Activated naive CD4-positive, alpha-beta T cell treated with anti-CD3 and anti-CD28 coated beads, Interleukin-2, amount 50 U/mL, for 24 hours (primary cell): ENCODE measurements at regions not wholly inside any gene's neighbourhood (a gene's known extent, or its start where the extent isn't known, plus 50 kb on each side); places are given as distances from the start of the nearest gene placed in this dataset.

Experiments used
- H3K27ac Mint-ChIP-seq: one replicate; pipeline ENCODE4 v1.8.0; 2021; ENCODE audit warnings: mild to moderate bottlenecking, mixed read lengths
- H3K27me3 Mint-ChIP-seq: one replicate; pipeline ENCODE4 v1.8.0; 2021; ENCODE audit warnings: mixed read lengths
- H3K36me3 Mint-ChIP-seq: one replicate; pipeline ENCODE4 v1.8.0; 2021; ENCODE audit warnings: mixed read lengths
- H3K4me1 Mint-ChIP-seq: one replicate; pipeline ENCODE4 v1.8.0; 2021; ENCODE audit warnings: mixed read lengths
- H3K4me3 Mint-ChIP-seq: one replicate; pipeline ENCODE4 v1.8.0; 2021; ENCODE audit warnings: mild to moderate bottlenecking, mixed read lengths
- H3K9me3 Mint-ChIP-seq: one replicate; pipeline ENCODE4 v1.8.0; 2021; ENCODE audit warnings: mixed read lengths

- H3K4me1 Mint-ChIP-seq = no peaks in the 10 kb centered on the region
- no peaks in the 10 kb centered on the region for H3K27me3 Mint-ChIP-seq
- H3K9me3 Mint-ChIP-seq = no peaks in the 10 kb centered on the region
- no peak overlapping the region for H3K27ac Mint-ChIP-seq
- H3K4me3 Mint-ChIP-seq = no peak overlapping the region
- no peaks in the 10 kb centered on the region for H3K36me3 Mint-ChIP-seq
These were observed 51.1 kb upstream of the CRY1 start for GRCh38 chr12:107144441-107144840.

GRCh38 chr12:107144990-107145389 lies 51.6 kb upstream of the CRY1 start:
- no peaks in the 10 kb centered on the region for H3K27me3 Mint-ChIP-seq
- H3K4me3 Mint-ChIP-seq = no peak overlapping the region
- no peaks in the 10 kb centered on the region for H3K9me3 Mint-ChIP-seq
- no peak overlapping the region for H3K27ac Mint-ChIP-seq
- H3K36me3 Mint-ChIP-seq = no peaks in the 10 kb centered on the region
- H3K4me1 Mint-ChIP-seq = no peaks in the 10 kb centered on the region

- no peak overlapping the region for H3K4me3 Mint-ChIP-seq
- H3K4me1 Mint-ChIP-seq = no peaks in the 10 kb centered on the region
- no peaks in the 10 kb centered on the region for H3K27me3 Mint-ChIP-seq
- H3K27ac Mint-ChIP-seq = no peak overlapping the region
- H3K9me3 Mint-ChIP-seq = no peaks in the 10 kb centered on the region
- H3K36me3 Mint-ChIP-seq = no peaks in the 10 kb centered on the region
These were observed 52.0 kb upstream of the CRY1 start for GRCh38 chr12:107145397-107145796.

- Mint-ChIP-seq H3K27me3 (no peaks in the 10 kb centered on the region), H3K4me1 (no peaks in the 10 kb centered on the region), H3K27ac (no peak overlapping the region), H3K9me3 (no peaks in the 10 kb centered on the region), H3K4me3 (no peak overlapping the region), H3K36me3 (no peaks in the 10 kb centered on the region)
These were observed 54.8 kb upstream of the CRY1 start for GRCh38 chr12:107148107-107148506.

GRCh38 chr12:107152315-107152714 lies 59.0 kb upstream of the CRY1 start:
- no peak overlapping the region for H3K27ac Mint-ChIP-seq
- peaks cover 4% of the 10 kb centered on the region for H3K27me3 Mint-ChIP-seq
- H3K9me3 Mint-ChIP-seq = no peaks in the 10 kb centered on the region
- H3K4me1 Mint-ChIP-seq = no peaks in the 10 kb centered on the region
- peaks cover 2% of the 10 kb centered on the region for H3K36me3 Mint-ChIP-seq
- no peak overlapping the region for H3K4me3 Mint-ChIP-seq

GRCh38 chr12:107159384-107159900 lies 66.1 kb upstream of the CRY1 start:
- Mint-ChIP-seq H3K36me3 (no peaks in the 10 kb centered on the region), H3K27ac (no peak overlapping the region), H3K4me3 (no peak overlapping the region)

GRCh38 chr12:107163413-107163812 lies 70.1 kb upstream of the CRY1 start:
- Mint-ChIP-seq H3K9me3 (no peaks in the 10 kb centered on the region), H3K4me3 (no peak overlapping the region), H3K27ac (no peak overlapping the region), H3K4me1 (no peaks in the 10 kb centered on the region), H3K36me3 (no peaks in the 10 kb centered on the region), H3K27me3 (peaks cover 12% of the 10 kb centered on the region)

More at GRCh38 chr12:107159384-107159900, 66.1 kb upstream of the CRY1 start:
- H3K9me3 Mint-ChIP-seq = no peaks in the 10 kb centered on the region
- peaks cover 16% of the 10 kb centered on the region for H3K27me3 Mint-ChIP-seq
- no peaks in the 10 kb centered on the region for H3K4me1 Mint-ChIP-seq

- Mint-ChIP-seq H3K27me3 (peaks cover 12% of the 10 kb centered on the region), H3K4me1 (no peaks in the 10 kb centered on the region), H3K36me3 (no peaks in the 10 kb centered on the region), H3K27ac (no peak overlapping the region), H3K9me3 (no peaks in the 10 kb centered on the region), H3K4me3 (no peak overlapping the region)
These were observed 71.0 kb upstream of the CRY1 start for GRCh38 chr12:107164392-107164791.

GRCh38 chr12:107165581-107165980 lies 72.2 kb upstream of the CRY1 start:
- Mint-ChIP-seq H3K36me3 (no peaks in the 10 kb centered on the region), H3K9me3 (no peaks in the 10 kb centered on the region), H3K27ac (no peak overlapping the region), H3K4me1 (no peaks in the 10 kb centered on the region), H3K4me3 (no peak overlapping the region), H3K27me3 (peaks cover 12% of the 10 kb centered on the region)

- Mint-ChIP-seq H3K27me3 (peaks cover 2% of the 10 kb centered on the region), H3K4me1 (no peaks in the 10 kb centered on the region), H3K36me3 (no peaks in the 10 kb centered on the region), H3K27ac (no peak overlapping the region), H3K9me3 (no peaks in the 10 kb centered on the region), H3K4me3 (no peak overlapping the region)
These were observed 74.4 kb upstream of the CRY1 start for GRCh38 chr12:107167756-107168155.

- Mint-ChIP-seq H3K9me3 (no peaks in the 10 kb centered on the region), H3K27ac (no peak overlapping the region), H3K4me1 (no peaks in the 10 kb centered on the region), H3K4me3 (no peak overlapping the region), H3K36me3 (no peaks in the 10 kb centered on the region), H3K27me3 (peaks cover 3% of the 10 kb centered on the region)
These were observed 75.9 kb upstream of the CRY1 start for GRCh38 chr12:107169200-107169599.

- no peak overlapping the region for H3K27ac Mint-ChIP-seq
- no peaks in the 10 kb centered on the region for H3K9me3 Mint-ChIP-seq
- no peaks in the 10 kb centered on the region for H3K36me3 Mint-ChIP-seq
- H3K4me3 Mint-ChIP-seq = no peak overlapping the region
- H3K4me1 Mint-ChIP-seq = peaks cover 18% of the 10 kb centered on the region
- H3K27me3 Mint-ChIP-seq = peaks cover 3% of the 10 kb centered on the region
These were observed 85.4 kb upstream of the CRY1 start for GRCh38 chr12:107178776-107179175.

- Mint-ChIP-seq H3K27ac (no peak overlapping the region), H3K27me3 (peaks cover 8% of the 10 kb centered on the region), H3K36me3 (peaks cover 3% of the 10 kb centered on the region), H3K9me3 (no peaks in the 10 kb centered on the region), H3K4me1 (peaks cover 18% of the 10 kb centered on the region), H3K4me3 (no peak overlapping the region)
These were observed 86.5 kb upstream of the CRY1 start for GRCh38 chr12:107179871-107180270.

- Mint-ChIP-seq H3K4me1 (peaks cover 18% of the 10 kb centered on the region), H3K9me3 (peaks cover under 1% of the 10 kb centered on the region), H3K36me3 (peaks cover 3% of the 10 kb centered on the region), H3K27me3 (peaks cover 8% of the 10 kb centered on the region), H3K4me3 (no peak overlapping the region), H3K27ac (no peak overlapping the region)
These were observed 86.9 kb upstream of the CRY1 start for GRCh38 chr12:107180272-107180671.

- H3K27me3 Mint-ChIP-seq = peaks cover 17% of the 10 kb centered on the region
- peaks cover 14% of the 10 kb centered on the region for H3K9me3 Mint-ChIP-seq
- peaks cover 6% of the 10 kb centered on the region for H3K36me3 Mint-ChIP-seq
- no peak overlapping the region for H3K27ac Mint-ChIP-seq
- H3K4me3 Mint-ChIP-seq = no peak overlapping the region
- H3K4me1 Mint-ChIP-seq = peaks cover 5% of the 10 kb centered on the region
These were observed 91.1 kb upstream of the CRY1 start for GRCh38 chr12:107184359-107184930.

- H3K36me3 Mint-ChIP-seq = no peaks in the 10 kb centered on the region
- no peaks in the 10 kb centered on the region for H3K27me3 Mint-ChIP-seq
- H3K4me1 Mint-ChIP-seq = no peaks in the 10 kb centered on the region
- H3K27ac Mint-ChIP-seq = peak overlapping the region; percentile 20
- H3K9me3 Mint-ChIP-seq = peaks cover 5% of the 10 kb centered on the region
- no peak overlapping the region for H3K4me3 Mint-ChIP-seq
These were observed 103.3 kb upstream of the CRY1 start for GRCh38 chr12:107196681-107197080.

GRCh38 chr12:107200394-107200793 lies 107.0 kb upstream of the CRY1 start:
- Mint-ChIP-seq H3K36me3 (no peaks in the 10 kb centered on the region), H3K27me3 (no peaks in the 10 kb centered on the region), H3K4me3 (no peak overlapping the region), H3K4me1 (no peaks in the 10 kb centered on the region), H3K27ac (no peak overlapping the region), H3K9me3 (no peaks in the 10 kb centered on the region)
